ENCODE measurements at regions not wholly inside any gene's neighbourhood (a gene's known extent, or its start where the extent isn't known, plus 50 kb on each side); places are given as distances from the start of the nearest gene placed in this dataset.

- DNase-seq: no peak
- Histone ChIP-seq H3K36me3 (no peaks in the 10 kb centered on the region), H3K27me3 (no peaks in the 10 kb centered on the region), H3K4me3 (ENCODE audit: low read depth, low read length) (no peak overlapping the region), H3K4me1 (no peaks in the 10 kb centered on the region), H3K9me3 (no peaks in the 10 kb centered on the region)
- TF ChIP-seq CTCF (IDR thresholded peaks at IDR 0.05; ENCODE audit: low read depth, low read length): no peak
Observed at GRCh38 chr10:4345877-4346646, 479.9 kb upstream of the AKR1E2 start.

- no peak for TF ChIP-seq CTCF (IDR thresholded peaks at IDR 0.05; ENCODE audit: low read depth, low read length)
- Histone ChIP-seq H3K9me3 (no peaks in the 10 kb centered on the region), H3K27me3 (no peaks in the 10 kb centered on the region), H3K4me3 (ENCODE audit: low read depth, low read length) (no peak overlapping the region), H3K36me3 (no peaks in the 10 kb centered on the region), H3K4me1 (no peaks in the 10 kb centered on the region)
- DNase-seq: no peak
Observed at GRCh38 chr10:4344492-4344994, 481.5 kb upstream of the AKR1E2 start.

- H3K4me1 ChIP-seq: no peaks in the 10 kb centered on the region
- no peak for DNase-seq
- no peaks in the 10 kb centered on the region for H3K9me3 ChIP-seq
- no peaks in the 10 kb centered on the region for H3K27me3 ChIP-seq
- H3K36me3 ChIP-seq: no peaks in the 10 kb centered on the region
- no peak overlapping the region for H3K4me3 ChIP-seq (ENCODE audit: low read depth, low read length)
- no peak for TF ChIP-seq CTCF (IDR thresholded peaks at IDR 0.05; ENCODE audit: low read depth, low read length)
Observed at GRCh38 chr10:4343873-4344272, 482.1 kb upstream of the AKR1E2 start.

GRCh38 chr10:4343091-4343490 is 482.9 kb upstream of the AKR1E2 start:
- no peaks in the 10 kb centered on the region for H3K36me3 ChIP-seq
- no peak for TF ChIP-seq CTCF (IDR thresholded peaks at IDR 0.05; ENCODE audit: low read depth, low read length)
- H3K4me3 ChIP-seq (ENCODE audit: low read depth, low read length): no peak overlapping the region
- H3K9me3 ChIP-seq: no peaks in the 10 kb centered on the region
- H3K27me3 ChIP-seq: no peaks in the 10 kb centered on the region
- no peak for DNase-seq
- no peaks in the 10 kb centered on the region for H3K4me1 ChIP-seq

- Histone ChIP-seq H3K27me3 (no peaks in the 10 kb centered on the region), H3K9me3 (no peaks in the 10 kb centered on the region), H3K4me3 (ENCODE audit: low read depth, low read length) (no peak overlapping the region), H3K36me3 (no peaks in the 10 kb centered on the region), H3K4me1 (no peaks in the 10 kb centered on the region)
- TF ChIP-seq CTCF (IDR thresholded peaks at IDR 0.05; ENCODE audit: low read depth, low read length): no peak
- DNase-seq: no peak
Observed at GRCh38 chr10:4338768-4339167, 487.2 kb upstream of the AKR1E2 start.

- no peaks in the 10 kb centered on the region for H3K4me1 ChIP-seq
- H3K4me3 ChIP-seq (ENCODE audit: low read depth, low read length): no peak overlapping the region
- no peak for DNase-seq
- H3K27me3 ChIP-seq: no peaks in the 10 kb centered on the region
- no peak for TF ChIP-seq CTCF (IDR thresholded peaks at IDR 0.05; ENCODE audit: low read depth, low read length)
- H3K9me3 ChIP-seq: no peaks in the 10 kb centered on the region
- no peaks in the 10 kb centered on the region for H3K36me3 ChIP-seq
Observed at GRCh38 chr10:4337563-4337962, 488.4 kb upstream of the AKR1E2 start.
